HG03064 (cell line): ENCODE measurements at regions not wholly inside any gene's neighbourhood (a gene's known extent, or its start where the extent isn't known, plus 50 kb on each side); places are given as distances from the start of the nearest gene placed in this dataset.
"Not testable (repeated sequence)": the region's sequence is repeated elsewhere in the genome, so short reads cannot be mapped to it uniquely, and the experiment has no call there.

Experiments
- ATAC-seq: cut with Tn5 transposase; IDR thresholded peaks from one replicate; pipeline ENCODE4 v1.9.1; 2021; ENCODE audit warnings: low read depth; ENCODE audit not compliant: unreplicated experiment

DNA sequence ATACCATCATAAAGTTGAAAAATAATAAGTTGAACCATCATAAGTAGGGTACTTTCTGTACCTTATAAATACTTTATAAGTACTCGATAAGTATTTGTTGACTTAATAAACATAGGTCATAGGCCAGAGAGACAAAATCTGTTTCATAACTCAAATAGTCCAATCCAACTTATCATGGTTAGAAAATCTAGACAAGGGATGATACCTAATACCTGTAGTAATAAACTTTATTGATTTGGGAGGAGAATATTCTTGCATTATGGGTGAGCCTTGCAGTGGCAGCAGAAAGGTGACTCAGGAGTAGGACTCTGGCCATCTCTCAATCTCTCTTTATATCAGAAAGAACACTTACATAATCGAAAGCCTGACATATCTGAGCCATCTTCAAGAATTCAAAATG lies 466.8 kb upstream of the GRIN3A start:
- ATAC-seq, result no peak

DNA sequence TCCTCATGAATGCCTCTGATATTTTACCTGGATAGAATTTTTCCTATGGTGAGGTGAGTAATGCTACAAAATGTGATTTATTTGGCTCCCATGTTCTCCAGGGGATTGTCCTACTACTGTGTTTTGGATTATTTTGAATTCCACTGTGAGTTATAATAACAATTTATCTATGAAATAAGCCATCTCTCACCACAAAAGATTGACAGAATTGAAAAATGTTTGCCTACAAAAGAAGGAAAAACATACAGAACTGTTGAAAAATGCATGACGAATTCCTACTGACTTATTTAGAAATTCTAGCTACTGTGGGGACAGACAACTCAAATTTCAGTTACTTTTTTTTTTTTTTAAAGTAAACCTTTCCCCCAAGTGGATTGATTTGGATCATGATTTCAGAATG lies 463.7 kb upstream of the GRIN3A start:
- ATAC-seq, result no peak

DNA sequence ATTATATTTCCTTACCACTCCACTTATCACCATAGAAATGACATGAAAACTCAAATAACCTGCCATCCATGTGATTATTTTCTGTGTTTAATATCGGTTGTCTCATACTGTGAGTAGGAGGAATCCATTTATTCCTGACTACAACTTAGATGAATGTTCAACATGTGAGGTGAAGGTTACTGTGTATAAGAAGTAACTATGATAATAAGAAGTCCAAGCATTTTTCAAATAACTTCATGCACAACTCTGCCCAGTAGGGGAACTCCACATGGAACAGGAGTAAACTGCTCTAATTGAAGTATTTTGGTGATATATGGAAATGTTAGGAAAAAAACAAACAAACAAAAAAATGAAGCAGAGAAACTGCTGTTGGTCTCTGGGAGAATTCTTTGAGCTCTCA lies 447.5 kb upstream of the GRIN3A start:
- ATAC-seq, result no peak

DNA sequence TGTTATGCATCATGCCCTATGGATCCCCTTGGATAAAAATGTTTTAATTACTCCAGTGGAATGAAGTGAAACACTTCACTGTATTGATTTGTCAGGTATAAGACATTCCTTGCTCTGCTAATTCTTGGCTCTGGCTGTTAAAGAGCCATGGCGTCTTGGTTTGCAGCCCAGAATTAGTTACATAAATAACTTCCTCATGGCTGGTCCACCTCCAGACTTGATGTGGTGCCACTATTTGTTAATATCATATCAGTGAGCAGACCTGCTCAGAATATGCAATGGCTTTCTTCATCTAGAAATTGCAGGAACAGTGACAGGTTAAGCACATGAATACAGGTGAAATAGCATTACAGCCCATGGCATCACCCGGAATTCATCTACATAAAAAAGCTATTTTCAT lies 446.9 kb upstream of the GRIN3A start:
- ATAC-seq, result no peak

DNA sequence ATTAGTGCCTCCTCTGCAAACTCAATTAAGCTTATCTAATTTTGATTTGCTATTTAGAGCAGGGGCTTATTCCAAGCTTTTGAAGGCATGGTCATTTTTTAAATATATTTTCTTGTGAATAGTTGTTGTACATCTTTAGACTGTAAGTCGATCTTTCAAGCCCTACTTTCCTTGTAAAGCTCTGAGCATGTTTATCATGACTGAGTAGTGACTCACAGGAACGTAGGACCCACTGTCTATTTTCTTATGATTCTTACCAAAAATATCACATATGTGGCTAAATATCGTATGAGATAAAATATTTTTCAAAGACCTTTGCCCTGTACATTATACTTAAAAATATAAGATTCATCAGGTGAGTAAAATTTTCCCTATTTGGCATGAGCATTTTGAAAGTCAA lies 440.4 kb upstream of the GRIN3A start:
- ATAC-seq, result no peak

DNA sequence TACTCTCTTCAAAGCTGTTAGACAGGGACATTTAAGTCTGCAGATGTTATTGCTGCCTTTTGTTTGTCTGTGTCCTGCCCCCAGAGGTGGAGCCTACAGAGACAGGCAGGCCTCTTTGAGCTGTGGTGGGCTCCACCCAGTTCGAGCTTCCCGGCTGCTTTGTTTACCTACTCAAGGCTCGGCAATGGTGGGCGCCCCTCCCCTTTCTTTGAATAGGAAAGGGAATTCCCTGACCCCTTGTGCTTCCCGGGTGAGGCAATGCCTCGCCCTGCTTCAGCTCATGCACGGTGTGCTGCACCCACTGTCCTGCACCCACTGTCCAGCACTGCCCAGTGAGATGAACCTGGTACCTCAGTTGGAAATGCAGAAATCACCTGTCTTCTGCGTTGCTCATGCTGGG lies 435.8 kb upstream of the GRIN3A start:
- ATAC-seq, result not testable (repeated sequence)

DNA sequence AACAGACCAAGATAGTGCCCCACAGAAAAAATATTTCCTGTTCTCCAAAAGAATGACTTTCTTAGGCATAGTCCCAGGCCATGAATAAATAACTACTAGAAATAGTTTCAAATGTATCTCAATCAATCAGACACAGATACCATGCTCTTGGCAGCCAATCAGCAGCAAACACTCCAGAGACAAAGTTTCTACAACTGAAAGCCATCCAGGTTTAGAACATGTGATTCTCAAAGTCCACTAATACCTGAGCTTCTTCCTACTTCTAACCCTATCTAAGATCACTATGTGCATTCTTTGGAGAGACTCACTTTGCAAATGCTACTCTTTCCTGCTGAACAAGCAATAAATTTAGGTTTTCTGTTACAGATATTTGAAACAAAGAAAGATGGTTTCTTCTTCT lies 425.8 kb upstream of the GRIN3A start:
- ATAC-seq, result no peak

DNA sequence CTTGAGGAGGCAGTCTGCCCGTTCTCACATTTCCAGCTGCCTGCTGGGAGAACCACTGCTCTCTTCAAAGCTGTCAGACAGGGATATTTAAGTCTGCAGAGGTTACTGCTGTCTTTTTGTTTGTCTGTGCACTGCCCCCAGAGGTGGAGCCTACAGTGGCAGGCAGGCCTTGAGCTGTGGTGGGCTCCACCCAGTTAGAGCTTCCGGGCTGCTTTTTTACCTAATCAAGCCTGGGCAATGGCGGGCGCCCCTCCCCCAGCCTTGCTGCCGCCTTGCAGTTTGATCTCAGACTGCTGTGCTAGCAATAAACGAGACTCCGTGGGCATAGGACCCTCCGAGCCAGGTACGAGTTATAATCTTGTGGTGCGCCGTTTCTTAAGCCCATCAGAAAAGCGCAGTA lies 414.6 kb upstream of the GRIN3A start:
- not testable (repeated sequence) for ATAC-seq

DNA sequence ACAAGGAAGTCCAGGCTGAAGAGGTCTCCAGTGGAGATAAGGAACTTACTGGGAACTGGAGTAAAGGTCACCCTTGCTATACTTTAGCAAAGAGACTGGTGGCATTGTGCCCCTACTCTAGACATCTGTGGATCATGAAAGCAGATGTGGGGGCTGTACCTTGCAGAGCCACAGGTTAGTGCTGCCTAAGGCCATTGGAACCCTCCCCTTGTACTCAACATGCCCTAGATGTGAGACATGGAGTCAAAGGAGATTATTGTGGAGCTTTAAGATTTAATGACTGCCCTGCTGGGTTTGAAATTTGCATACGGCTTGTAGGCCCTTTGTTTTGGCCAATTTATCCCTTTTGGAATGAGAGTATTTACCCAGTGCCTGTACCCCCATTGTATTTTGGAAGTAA lies 397.3 kb upstream of the GRIN3A start:
- ATAC-seq, result no peak

DNA sequence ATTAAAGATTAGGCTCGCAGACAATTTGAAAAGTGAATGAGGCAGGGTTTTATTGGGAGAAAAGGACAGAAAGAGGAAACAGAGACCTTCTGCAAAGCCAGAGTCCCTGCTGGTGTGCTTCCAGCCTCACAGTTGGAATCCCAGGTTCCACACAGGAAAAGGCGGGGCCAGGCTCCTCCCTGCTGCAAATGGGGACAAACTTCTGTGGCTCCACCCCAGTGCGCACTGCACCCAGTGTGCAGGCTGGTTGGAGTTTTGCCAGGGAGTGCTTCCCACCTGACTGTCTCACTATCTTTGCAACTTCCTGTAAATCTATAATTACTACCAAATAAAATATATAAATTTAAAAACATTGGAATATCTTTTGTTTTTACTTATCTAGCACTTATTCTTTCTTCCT lies 386.0 kb upstream of the GRIN3A start:
- ATAC-seq, result no peak

DNA sequence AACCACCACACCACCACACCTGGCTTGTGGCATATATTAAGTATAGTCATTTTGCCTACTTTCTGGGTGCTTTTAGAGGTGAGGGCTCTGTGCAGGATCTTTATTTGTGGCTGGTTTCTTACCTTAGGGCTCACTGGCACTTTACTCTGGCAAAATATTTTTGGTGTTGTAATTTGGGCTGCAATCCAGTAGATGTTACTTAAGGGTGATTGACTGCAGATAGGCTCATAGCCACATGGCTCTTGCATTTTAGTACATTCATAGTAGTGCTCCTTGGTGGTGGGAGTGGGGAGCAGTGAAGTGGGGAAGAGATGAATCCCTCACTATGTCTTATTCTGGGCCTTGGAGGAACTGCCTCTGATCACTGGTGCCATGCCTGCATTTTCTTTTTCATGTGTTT lies 376.1 kb upstream of the GRIN3A start:
- ATAC-seq, result no peak

DNA sequence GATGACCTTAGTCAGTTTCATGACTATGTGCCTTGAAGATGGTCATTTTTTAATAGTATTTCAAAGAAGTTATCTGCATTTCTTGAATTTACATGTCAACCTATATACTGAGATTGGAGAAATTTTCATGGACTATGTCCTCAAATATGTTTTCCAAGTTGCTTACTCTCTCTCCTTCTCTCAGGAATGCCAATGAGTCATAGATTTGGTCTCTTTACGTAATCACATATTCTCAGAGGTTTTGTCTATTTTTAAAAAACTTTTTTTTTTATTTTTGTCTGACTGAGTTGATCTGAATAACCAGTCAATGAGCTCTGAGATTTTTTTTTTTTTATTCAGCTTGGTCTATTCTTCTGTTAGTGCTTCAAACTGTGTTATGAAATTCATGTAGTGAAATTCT lies 374.7 kb upstream of the GRIN3A start:
- no peak for ATAC-seq

DNA sequence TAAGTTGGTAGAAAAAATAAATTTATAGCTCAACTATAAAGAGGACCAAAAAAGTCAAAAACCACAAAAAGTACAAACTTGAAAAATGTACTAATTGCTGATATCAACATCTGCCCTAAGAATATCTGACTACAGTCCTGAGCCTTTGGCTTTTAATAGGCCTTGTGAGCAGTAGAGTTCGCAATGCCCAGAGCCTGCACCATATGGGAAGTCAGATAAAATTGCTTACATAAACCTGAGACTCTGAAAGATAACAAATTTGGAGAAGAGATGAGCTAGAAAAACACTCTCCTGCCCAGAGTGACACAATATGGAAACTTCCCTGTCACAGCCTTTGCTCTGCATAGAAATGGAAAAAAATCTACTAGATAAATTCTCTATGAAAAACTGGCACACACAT lies 368.0 kb upstream of the GRIN3A start:
- no peak for ATAC-seq

DNA sequence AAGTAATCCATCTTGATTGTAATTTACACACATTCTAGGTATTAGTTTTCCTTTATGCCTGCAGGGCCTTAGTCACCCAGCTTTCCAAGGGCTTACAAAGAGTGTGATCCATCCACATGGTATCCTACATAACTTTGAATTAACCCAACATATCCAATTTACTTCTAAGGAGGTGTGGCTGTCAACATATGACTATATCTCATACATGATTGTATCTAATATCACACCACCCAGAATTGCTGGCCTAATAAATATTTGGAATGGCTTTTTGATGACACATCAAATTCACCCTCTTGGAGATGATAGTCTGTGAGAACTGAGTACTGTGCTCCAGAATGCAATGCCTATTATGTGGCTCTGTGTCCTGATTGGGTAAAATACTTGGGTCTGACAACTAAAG lies 363.3 kb upstream of the GRIN3A start:
- ATAC-seq, result no peak

DNA sequence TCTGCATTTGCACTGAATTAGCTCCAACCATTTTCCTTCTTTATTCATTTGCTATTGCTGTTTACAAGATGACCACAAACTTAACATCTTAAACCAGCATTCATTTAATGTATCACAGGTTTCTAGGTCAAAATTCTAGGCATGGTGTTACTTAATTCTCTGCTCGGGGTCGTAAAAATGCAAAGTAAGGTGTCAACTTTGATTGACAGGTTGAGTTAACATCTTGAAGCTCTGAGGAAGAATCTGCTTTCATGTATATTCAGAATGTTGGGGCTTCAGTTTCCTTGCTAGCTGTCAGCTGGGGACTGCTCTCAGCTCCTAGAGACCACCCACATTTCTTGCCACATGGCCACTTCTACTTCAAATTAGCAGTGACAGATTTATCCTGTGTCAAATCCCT lies 348.7 kb upstream of the GRIN3A start:
- ATAC-seq, result no peak

DNA sequence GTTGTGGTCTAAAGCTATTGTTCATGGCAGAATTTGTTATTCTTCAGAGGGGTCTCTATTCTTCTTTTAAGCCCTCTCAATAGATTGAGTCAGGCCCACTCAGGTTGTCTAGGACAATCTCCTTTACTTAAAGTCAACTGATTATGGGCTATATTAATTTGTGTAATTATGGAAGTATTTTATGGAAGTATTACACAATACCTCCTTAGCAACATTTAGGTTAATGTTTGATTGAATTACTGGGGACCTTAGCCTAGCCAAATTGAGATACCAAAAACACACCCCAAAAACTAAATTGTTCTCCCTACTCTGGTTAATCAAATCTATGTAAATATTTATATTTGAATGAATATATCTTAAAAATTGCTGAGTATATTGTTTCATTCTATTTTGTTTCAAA lies 347.1 kb upstream of the GRIN3A start:
- ATAC-seq, result no peak

DNA sequence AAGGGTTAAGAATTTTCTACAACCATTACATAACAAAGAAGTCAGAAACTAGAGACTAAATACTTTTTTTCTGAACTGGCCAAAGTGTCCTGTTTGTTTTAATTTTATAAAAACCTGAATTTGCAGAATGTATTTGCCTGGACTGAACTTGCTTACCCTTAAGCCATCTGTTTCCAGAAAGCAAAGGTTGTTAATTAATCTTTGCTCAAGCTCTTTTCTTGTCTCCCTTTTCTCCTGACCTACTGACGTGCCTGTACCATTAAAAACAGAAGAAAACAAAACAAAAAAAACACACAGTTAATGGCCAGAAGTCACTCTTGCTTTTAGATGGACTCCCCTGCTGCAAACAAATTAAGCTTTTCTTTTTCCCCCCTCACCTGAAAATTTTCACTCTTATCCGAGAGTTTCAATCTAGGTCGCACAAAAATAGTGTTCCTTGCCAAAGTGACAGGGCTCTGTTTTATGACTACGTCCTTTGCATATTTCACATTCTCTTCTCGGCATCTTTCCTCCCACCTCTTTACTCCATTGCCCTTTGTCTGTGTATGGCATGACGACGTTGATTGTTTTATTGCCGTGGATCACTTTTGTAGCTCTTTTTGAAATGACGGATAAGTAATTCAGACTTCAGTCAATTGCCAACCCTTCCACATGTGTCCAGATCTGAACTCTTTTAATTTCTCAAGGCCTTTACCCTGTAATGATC lies 333.8 kb upstream of the GRIN3A start:
- ATAC-seq, result no peak

DNA sequence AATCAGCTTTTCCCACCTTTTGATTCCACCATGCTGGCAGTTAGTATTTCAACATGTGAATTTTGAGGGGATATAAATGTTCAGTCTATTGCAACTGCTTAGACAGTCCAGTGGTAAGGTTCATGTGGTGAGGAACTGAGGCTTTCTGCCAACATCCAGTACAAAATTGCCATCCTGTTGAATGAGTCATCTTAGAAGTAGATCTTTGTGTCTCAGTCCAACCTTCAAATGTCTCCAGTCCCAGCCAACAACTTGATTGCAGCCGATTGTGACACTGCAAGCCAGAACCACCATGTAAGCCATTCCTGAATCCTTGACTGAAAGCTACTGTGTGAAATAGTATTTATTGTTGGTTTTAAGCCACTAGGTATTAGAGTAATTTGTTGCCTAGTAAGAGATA lies 331.5 kb upstream of the GRIN3A start:
- no peak for ATAC-seq

DNA sequence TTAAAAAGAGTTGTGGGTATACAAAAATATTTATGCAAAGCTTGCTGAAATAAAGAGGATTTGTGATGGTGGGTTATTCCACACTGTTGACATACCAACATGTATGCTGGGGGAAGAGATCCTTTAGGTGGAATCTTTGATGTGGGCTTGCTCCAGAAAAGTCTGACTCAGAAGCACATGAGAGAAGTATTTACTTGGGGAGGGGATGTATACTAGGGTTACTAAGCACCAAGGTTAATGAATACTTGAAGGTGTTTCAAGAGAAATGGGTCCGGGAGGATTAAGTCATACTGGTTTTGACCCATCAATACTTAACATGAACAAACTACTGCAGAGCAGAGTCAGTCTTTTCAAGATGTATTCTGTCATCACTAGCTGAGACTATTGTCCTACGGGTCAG lies 316.4 kb upstream of the GRIN3A start:
- ATAC-seq, result no peak

DNA sequence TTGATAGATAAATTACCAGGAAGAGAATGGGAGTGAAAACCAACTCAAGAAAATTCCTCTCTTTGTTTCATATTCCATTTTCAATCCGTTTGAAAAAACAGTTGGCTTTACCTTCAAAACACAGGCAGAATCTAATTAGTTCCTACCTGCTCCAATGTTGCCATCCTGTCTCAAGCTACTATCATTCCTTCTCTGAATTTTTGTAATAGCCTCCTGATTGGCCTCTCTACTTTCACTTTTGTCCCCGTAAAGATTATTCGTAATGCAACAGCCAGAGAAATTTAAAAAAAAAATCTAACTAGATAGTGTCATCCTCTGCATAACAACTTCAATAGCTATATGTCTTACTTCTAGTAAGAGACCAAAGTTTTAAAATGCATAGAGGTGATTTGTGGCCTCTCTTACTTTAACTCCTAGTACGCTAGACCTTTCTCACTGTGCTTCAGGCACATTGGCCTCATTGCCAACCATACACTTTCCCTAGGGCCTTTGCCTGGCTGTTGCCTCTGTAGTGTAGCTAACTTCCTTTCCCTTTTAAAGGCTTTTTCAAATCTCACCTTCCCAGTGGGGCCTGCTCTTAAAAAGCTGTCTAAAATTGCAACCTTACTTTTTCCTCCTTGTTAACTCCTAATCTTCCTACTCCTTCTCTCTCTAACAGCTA lies 311.3 kb upstream of the GRIN3A start:
- ATAC-seq, result peak; percentile 50

DNA sequence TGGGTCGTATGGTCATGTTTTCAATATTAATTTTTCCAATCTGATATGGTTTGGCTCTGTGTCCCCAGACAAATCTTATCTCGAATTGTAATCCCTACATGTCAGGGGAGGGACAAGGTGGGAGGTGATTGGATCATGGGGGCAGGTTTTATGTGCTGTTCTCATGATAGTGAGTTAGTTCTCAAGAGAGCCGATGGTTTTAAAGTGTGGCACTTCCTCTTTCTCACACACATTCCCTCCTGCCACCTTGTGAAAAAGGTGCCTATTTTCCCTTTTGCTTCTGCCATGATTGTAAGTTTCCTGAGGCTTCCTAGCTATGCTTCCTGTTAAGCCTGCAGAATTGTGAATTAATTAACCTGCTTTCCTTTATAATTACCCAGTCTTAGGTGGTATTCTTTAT lies 309.1 kb upstream of the GRIN3A start:
- ATAC-seq, result no peak

DNA sequence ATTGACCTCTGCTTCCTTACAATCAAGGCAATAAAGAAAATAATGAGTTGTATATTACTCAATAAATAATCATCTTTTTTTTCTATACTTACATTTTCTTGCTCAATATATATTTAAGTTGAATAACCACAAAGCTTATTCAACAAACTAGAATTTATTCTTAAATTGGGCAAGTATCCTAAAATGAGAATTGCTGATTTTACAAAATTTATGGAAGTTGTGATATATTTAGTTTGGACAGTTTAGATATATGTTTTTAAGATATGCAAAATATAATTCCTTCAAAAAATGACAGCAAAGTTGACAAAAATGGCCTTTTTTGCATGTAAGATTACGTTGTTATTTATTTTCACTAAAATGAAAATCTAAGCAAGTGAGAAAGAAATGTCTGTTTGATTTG lies 305.7 kb upstream of the GRIN3A start:
- ATAC-seq, result no peak

DNA sequence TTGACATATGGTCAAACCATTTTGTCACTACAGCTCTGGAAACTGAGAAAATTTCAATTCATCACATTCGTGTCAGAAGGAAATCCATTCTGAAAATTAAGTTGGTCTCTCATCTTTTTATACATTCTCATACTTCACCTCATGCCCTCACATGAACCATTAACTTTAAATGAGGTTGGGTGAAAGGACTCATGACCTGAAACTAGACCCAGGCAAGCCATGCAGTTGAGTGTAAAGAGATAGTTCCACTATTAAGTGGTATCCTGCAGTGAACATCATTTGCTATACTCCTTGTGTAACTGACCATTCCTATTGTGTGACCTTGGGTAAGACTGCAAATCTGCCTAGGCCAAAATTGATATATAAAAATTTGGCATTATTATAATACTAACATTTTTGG lies 299.6 kb upstream of the GRIN3A start:
- peak; percentile 77 for ATAC-seq
